IMR-90 (cell line): ENCODE measurements at regions not wholly inside any gene's neighbourhood (a gene's known extent, or its start where the extent isn't known, plus 50 kb on each side); places are given as distances from the start of the nearest gene placed in this dataset.
A peak's percentile ranks its signal among the peaks of the same experiment; 100 is the strongest.

ENCODE experiments used
- ATAC-seq: fragments of 200-7000 bp; cut with Tn5 transposase; 2 replicates; pipeline ENCODE4 v1.9.1; 2020; ENCODE audit warnings: low read depth, mild to moderate bottlenecking, moderate library complexity
- BruUV-seq: library from RNA; stranded (reverse); fragments of 400-500 nt; replicated peaks from 2 replicates; lab custom pipeline; 2021; lab: Mats Ljungman, UMichigan
- CTCF ChIA-PET: fragments of 300-600 bp; formaldehyde crosslinking; extraction: SDS; loops from one replicate; lab custom pipeline; 2021; ENCODE audit warnings: antibody characterized with exemption; lab: Yijun Ruan, JAX
- POLR2A ChIA-PET: fragments of 300-600 bp; sonication (Branson Sonifier 250); formaldehyde crosslinking; loops from one replicate; lab custom pipeline; 2022; ENCODE audit warnings: antibody characterized with exemption; ENCODE audit not compliant: unreplicated experiment; lab: Charles Lee
- DNase-seq: peaks from one replicate; pipeline ENCODE4 v3.0.0; 2013
- H2AFZ ChIP-seq: replicated peaks from 2 replicates; pipeline ENCODE3; 2013; ENCODE audit warnings: low read length, mild to moderate bottlenecking; ENCODE audit not compliant: poor library complexity
- H2AK5ac ChIP-seq: 2 replicates; pipeline ENCODE4 v1.6.1; 2013; ENCODE audit warnings: low read depth, low read length, inconsistent platforms
- H2AK9ac ChIP-seq: replicated peaks from 2 replicates; pipeline ENCODE3; 2013; ENCODE audit warnings: mild to moderate bottlenecking, low read depth, low read length, moderate library complexity; ENCODE audit not compliant: poor library complexity
- H2BK120ac ChIP-seq: 2 replicates; pipeline ENCODE4 v1.6.1; 2013; ENCODE audit warnings: low read depth, low read length, inconsistent platforms
- H2BK15ac ChIP-seq: 3 replicates; pipeline ENCODE4 v1.6.1; 2013; ENCODE audit warnings: low read depth, low read length, inconsistent platforms
- H2BK20ac ChIP-seq: 2 replicates; pipeline ENCODE4 v1.6.1; 2013; ENCODE audit warnings: low read depth, mild to moderate bottlenecking, inconsistent platforms, low read length, moderate library complexity
- H2BK5ac ChIP-seq: 2 replicates; pipeline ENCODE4 v1.6.1; 2013; ENCODE audit warnings: mild to moderate bottlenecking, low read depth, low read length, inconsistent platforms; ENCODE audit not compliant: poor library complexity, severe bottlenecking
- H3K14ac ChIP-seq: replicated peaks from 2 replicates; pipeline ENCODE4 v1.6.1; 2013; ENCODE audit warnings: low read depth, low read length, inconsistent platforms
- H3K18ac ChIP-seq: 2 replicates; pipeline ENCODE4 v1.6.1; 2013; ENCODE audit warnings: low read depth, low read length, control low read depth
- H3K23ac ChIP-seq: 2 replicates; pipeline ENCODE4 v1.6.1; 2013; ENCODE audit warnings: low read depth, low read length, inconsistent platforms
- H3K27ac ChIP-seq: 2 replicates; pipeline ENCODE4 v1.5.1; 2013; ENCODE audit warnings: mild to moderate bottlenecking, control low read depth, low read length; ENCODE audit not compliant: insufficient read depth
- H3K27me3 ChIP-seq: 2 replicates; pipeline ENCODE4 v1.6.1; 2013; ENCODE audit warnings: low read length; ENCODE audit not compliant: control insufficient read depth, insufficient read depth
- H3K36me3 ChIP-seq: 2 replicates; pipeline ENCODE4 v1.6.1; 2013; ENCODE audit warnings: low read length, mixed read lengths; ENCODE audit not compliant: control insufficient read depth, insufficient read depth
- H3K4ac ChIP-seq: 2 replicates; pipeline ENCODE4 v1.6.1; 2013; ENCODE audit warnings: low read depth, low read length, inconsistent platforms
- H3K4me1 ChIP-seq: 2 replicates; pipeline ENCODE4 v1.6.1; 2013; ENCODE audit warnings: low read length, mixed read lengths; ENCODE audit not compliant: control insufficient read depth, insufficient read depth
- H3K4me2 ChIP-seq: 2 replicates; pipeline ENCODE4 v1.6.1; 2013; ENCODE audit warnings: low read depth, mild to moderate bottlenecking, control low read depth, low read length, moderate library complexity
- H3K4me3 ChIP-seq: 2 replicates; pipeline ENCODE4 v1.5.1; 2013; ENCODE audit warnings: low read depth, mild to moderate bottlenecking, control low read depth, low read length, moderate library complexity; ENCODE audit not compliant: insufficient read depth
- H3K56ac ChIP-seq: 2 replicates; pipeline ENCODE4 v1.6.1; 2013; ENCODE audit warnings: low read length, inconsistent platforms; ENCODE audit not compliant: insufficient read depth; ENCODE audit errors: extremely low read depth
- H3K79me1 ChIP-seq, 2 experiments: 2 replicates each; pipeline ENCODE4 v1.6.1; 2013; ENCODE audit warnings: low read length in 2 of 2, inconsistent platforms in 1 of 2, low read depth in 1 of 2
- H3K9ac ChIP-seq: 2 replicates; pipeline ENCODE4 v1.6.1; 2013; ENCODE audit warnings: low read depth, low read length, control low read depth
- H3K9me1 ChIP-seq: 2 replicates; pipeline ENCODE4 v1.6.1; 2013; ENCODE audit warnings: low read length, inconsistent platforms; ENCODE audit not compliant: insufficient read depth
- H3K9me3 ChIP-seq: 2 replicates; pipeline ENCODE4 v1.6.1; 2013; ENCODE audit warnings: low read length; ENCODE audit not compliant: control insufficient read depth, insufficient read depth
- H4K20me1 ChIP-seq: 2 replicates; pipeline ENCODE4 v1.6.1; 2013; ENCODE audit warnings: low read length, inconsistent platforms; ENCODE audit not compliant: insufficient read depth
- H4K5ac ChIP-seq: 2 replicates; pipeline ENCODE4 v1.6.1; 2013; ENCODE audit warnings: mild to moderate bottlenecking, low read depth, low read length, control low read depth
- H4K8ac ChIP-seq, 2 experiments: 2 replicates each; pipeline ENCODE4 v1.6.1; 2013; ENCODE audit warnings: low read depth in 2 of 2, low read length in 2 of 2, control low read depth in 1 of 2, inconsistent platforms in 1 of 2
- H4K91ac ChIP-seq: 2 replicates; pipeline ENCODE4 v1.6.1; 2013; ENCODE audit warnings: low read depth, low read length, inconsistent platforms; ENCODE audit not compliant: insufficient read depth
- BHLHE40 ChIP-seq: fragments of 150-350 bp; IDR thresholded peaks from 2 replicates; pipeline ENCODE4 v1.6.1; 2016; ENCODE audit warnings: mild to moderate bottlenecking, low read depth, low read length
- CEBPB ChIP-seq: IDR thresholded peaks from 2 replicates; pipeline ENCODE4 v1.6.1; 2012; ENCODE audit warnings: low read depth, low read length, improper control_type of control experiment
- CHD1 ChIP-seq: IDR thresholded peaks from 2 replicates; pipeline ENCODE4 v1.6.1; 2012; ENCODE audit warnings: low read depth, low read length, improper control_type of control experiment
- FOS ChIP-seq: fragments of 150-350 bp; IDR thresholded peaks from 2 replicates; pipeline ENCODE4 v1.6.1; 2016; ENCODE audit warnings: low read depth, low read length
- MAFK ChIP-seq: IDR thresholded peaks from 2 replicates; pipeline ENCODE4 v1.6.1; 2012; ENCODE audit warnings: low read depth, low read length, improper control_type of control experiment
- MAZ ChIP-seq: IDR thresholded peaks from 2 replicates; pipeline ENCODE4 v1.6.1; 2012; ENCODE audit warnings: low read depth, mild to moderate bottlenecking, low read length, improper control_type of control experiment, moderate library complexity, borderline replicate concordance
- RAD21 ChIP-seq: IDR thresholded peaks from 2 replicates; pipeline ENCODE4 v1.6.1; 2012; ENCODE audit warnings: low read length, improper control_type of control experiment
- RFX5 ChIP-seq: IDR thresholded peaks from 2 replicates; pipeline ENCODE4 v1.8.0; 2012; ENCODE audit warnings: low read depth, mild to moderate bottlenecking, low read length, moderate library complexity
- WGBS, 2 experiments: methylation state at CpG; one replicate each; pipeline versions ENCODE4 v1.1.5 to v1.1.7; 2013; ENCODE audit warnings: missing lambda C conversion rate in 2 of 2; ENCODE audit not compliant: insufficient read length in 1 of 2; ENCODE audit errors: extremely low coverage in 2 of 2; 5-methylcytosine and 5-hydroxymethylcytosine counted together
- dilution Hi-C: fragments of 300-500 bp; cut with HindIII; formaldehyde crosslinking; loops from one replicate; pipeline ENCODE4 v1.14.3; 2018; ENCODE audit warnings: low sequenced_read_pairs; ENCODE audit not compliant: unreplicated experiment
- in situ Hi-C: fragments of 300-500 bp; cut with MboI; formaldehyde crosslinking; loops from 3 replicates; pipeline ENCODE4 v1.14.3; 2019; ENCODE audit warnings: low sequenced_read_pairs, inconsistent platforms, mixed read lengths
- intact Hi-C: fragments of 100-400 bp; cut with micrococcal nuclease; formaldehyde crosslinking; loops from 2 replicates; pipeline ENCODE4 v1.10.0; 2022
- TF ChIP-seq, protein P1 (sequence below): conservative IDR thresholded peaks from 2 replicates; pipeline ENCODE4 v1.5.1; 2012; ENCODE audit warnings: mild to moderate bottlenecking, low read depth, low read length, improper control_type of control experiment
- TF ChIP-seq, protein P2 (sequence below): fragments of 150-350 bp; IDR thresholded peaks from 2 replicates; pipeline ENCODE4 v1.6.1; 2017; ENCODE audit warnings: mild to moderate bottlenecking, antibody characterized with exemption, low read length, low read depth

DNA sequence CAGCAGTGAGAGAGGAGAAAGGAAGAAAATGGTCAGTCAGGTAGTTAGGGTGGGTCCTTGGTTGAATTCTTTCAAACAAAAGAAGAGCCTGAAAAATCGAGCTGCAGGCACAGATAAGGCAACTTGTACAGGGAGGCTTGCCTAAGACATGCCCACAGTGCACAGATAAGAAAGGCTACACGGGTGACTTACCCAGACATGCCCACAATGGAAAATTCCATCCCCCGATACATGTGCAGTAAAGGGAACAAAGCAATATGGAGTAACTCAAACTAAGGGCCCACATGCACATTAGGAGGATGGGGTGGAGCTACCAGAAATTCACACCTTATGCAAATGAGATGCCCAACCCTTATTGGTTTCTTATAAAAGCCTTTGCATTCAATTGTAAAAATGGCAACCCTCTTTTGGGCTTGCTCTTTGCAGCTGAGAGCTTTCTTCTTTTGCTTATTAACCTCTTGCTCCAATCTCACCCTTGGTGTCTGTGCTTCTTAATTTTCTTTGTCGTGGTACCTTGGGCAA is 110.3 kb upstream of the RMP24 start:
- Histone ChIP-seq H3K4me1 (no peaks in the 10 kb centered on the region), H3K9me1 (no peaks in the 10 kb centered on the region), H3K4ac (no peak overlapping the region), H2BK15ac (no peak overlapping the region), H2BK120ac (no peak overlapping the region), H4K5ac (no peak overlapping the region; the same call in 1 of the 2 replicates), H4K20me1 (no peaks in the 10 kb centered on the region), H2AK9ac (no peak overlapping the region), H3K9ac (no peak overlapping the region), H3K9me3 (no peaks in the 10 kb centered on the region), H3K36me3 (no peaks in the 10 kb centered on the region), H3K4me3 (no peak overlapping the region), H2BK20ac (no peak overlapping the region), H3K23ac (no peak overlapping the region), H2AFZ (no peak overlapping the region), H3K27me3 (no peaks in the 10 kb centered on the region), H2AK5ac (no peak overlapping the region), H3K14ac (no peak overlapping the region), H4K91ac (no peak overlapping the region), H2BK5ac (no peak overlapping the region), H3K79me1 (no peaks in the 10 kb centered on the region), H3K56ac (no peak overlapping the region), H3K4me2 (no peak overlapping the region), H4K8ac (no peak overlapping the region), H3K27ac (no peak overlapping the region), H3K18ac (no peak overlapping the region)
- TF ChIP-seq BHLHE40 (no peak), RAD21 (no peak), FOS (no peak), MAZ (no peak), RFX5 (no peak), CEBPB (no peak), CHD1 (no peak), MAFK (no peak)
- TF ChIP-seq, protein P1, sequence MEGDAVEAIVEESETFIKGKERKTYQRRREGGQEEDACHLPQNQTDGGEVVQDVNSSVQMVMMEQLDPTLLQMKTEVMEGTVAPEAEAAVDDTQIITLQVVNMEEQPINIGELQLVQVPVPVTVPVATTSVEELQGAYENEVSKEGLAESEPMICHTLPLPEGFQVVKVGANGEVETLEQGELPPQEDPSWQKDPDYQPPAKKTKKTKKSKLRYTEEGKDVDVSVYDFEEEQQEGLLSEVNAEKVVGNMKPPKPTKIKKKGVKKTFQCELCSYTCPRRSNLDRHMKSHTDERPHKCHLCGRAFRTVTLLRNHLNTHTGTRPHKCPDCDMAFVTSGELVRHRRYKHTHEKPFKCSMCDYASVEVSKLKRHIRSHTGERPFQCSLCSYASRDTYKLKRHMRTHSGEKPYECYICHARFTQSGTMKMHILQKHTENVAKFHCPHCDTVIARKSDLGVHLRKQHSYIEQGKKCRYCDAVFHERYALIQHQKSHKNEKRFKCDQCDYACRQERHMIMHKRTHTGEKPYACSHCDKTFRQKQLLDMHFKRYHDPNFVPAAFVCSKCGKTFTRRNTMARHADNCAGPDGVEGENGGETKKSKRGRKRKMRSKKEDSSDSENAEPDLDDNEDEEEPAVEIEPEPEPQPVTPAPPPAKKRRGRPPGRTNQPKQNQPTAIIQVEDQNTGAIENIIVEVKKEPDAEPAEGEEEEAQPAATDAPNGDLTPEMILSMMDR = no peak
- TF ChIP-seq, protein P2, sequence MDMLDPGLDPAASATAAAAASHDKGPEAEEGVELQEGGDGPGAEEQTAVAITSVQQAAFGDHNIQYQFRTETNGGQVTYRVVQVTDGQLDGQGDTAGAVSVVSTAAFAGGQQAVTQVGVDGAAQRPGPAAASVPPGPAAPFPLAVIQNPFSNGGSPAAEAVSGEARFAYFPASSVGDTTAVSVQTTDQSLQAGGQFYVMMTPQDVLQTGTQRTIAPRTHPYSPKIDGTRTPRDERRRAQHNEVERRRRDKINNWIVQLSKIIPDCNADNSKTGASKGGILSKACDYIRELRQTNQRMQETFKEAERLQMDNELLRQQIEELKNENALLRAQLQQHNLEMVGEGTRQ = no peak
- DNase-seq (no peak), ATAC-seq (0 out of 2 replicates have a peak, but pooled peaks have one; percentile 14)
- dilution Hi-C loops = no loop called here
- in situ Hi-C loops = no loop called here
- intact Hi-C loops = no loop called here
- no TSS peak for BruUV-seq
- ChIA-PET CTCF (no interaction called here), POLR2A (no interaction called here)
- WGBS, 2 experiments = no CpG with 5 or more reads among the region's 4 CpGs
